SU-DHL-6 (cell line): ENCODE measurements at regions not wholly inside any gene's neighbourhood (a gene's known extent, or its start where the extent isn't known, plus 50 kb on each side); places are given as distances from the start of the nearest gene placed in this dataset.

Experiments
- CTCF ChIP-seq: fragments of 200-600 bp; sonication (generic); IDR thresholded peaks from one replicate; pipeline ENCODE4 v1.5.1; 2017; ENCODE audit warnings: antibody characterized with exemption, mild to moderate bottlenecking, low read length, moderate library complexity; ENCODE audit not compliant: insufficient read depth, poor library complexity, severe bottlenecking
- EZH2phosphoT487 ChIP-seq: fragments of 200-600 bp; sonication (generic), shearing (Covaris generic); conservative IDR thresholded peaks from 2 replicates; pipeline ENCODE4 v1.6.1; 2018; ENCODE audit warnings: mild to moderate bottlenecking, antibody characterized with exemption, low read length, moderate library complexity, mixed read lengths

- TF ChIP-seq EZH2phosphoT487 (no peak), CTCF (no peak)
Observed at GRCh38 chr2:237182422-237183123, 96.9 kb downstream of the COPS8 start.
